GM06990 (cell line): ENCODE measurements at regions not wholly inside any gene's neighbourhood (a gene's known extent, or its start where the extent isn't known, plus 50 kb on each side); places are given as distances from the start of the nearest gene placed in this dataset.

Experiments
- DNase-seq: peaks from one replicate; pipeline ENCODE4 v3.0.0-alpha.2; 2011; ENCODE audit not compliant: insufficient read length; ENCODE audit errors: extremely low read depth
- H3K27me3 ChIP-seq: replicated peaks from 2 replicates; pipeline ENCODE4 v1.6.0; 2011; ENCODE audit warnings: low read length; ENCODE audit not compliant: control insufficient read depth, insufficient read depth
- H3K36me3 ChIP-seq: 2 replicates; pipeline ENCODE4 v1.5.1; 2011; ENCODE audit warnings: low read length; ENCODE audit not compliant: control insufficient read depth, insufficient read depth
- H3K4me3 ChIP-seq: replicated peaks from 2 replicates; pipeline ENCODE4 v1.5.1; 2011; ENCODE audit warnings: low read depth, mild to moderate bottlenecking, control low read depth, low read length
- TF ChIP-seq, protein P1 (sequence below): IDR thresholded peaks from 2 replicates; pipeline ENCODE4 v1.5.1; 2011; ENCODE audit warnings: low read length, control low read depth, mild to moderate bottlenecking, inconsistent platforms; ENCODE audit not compliant: insufficient read depth, poor library complexity, severe bottlenecking

DNA sequence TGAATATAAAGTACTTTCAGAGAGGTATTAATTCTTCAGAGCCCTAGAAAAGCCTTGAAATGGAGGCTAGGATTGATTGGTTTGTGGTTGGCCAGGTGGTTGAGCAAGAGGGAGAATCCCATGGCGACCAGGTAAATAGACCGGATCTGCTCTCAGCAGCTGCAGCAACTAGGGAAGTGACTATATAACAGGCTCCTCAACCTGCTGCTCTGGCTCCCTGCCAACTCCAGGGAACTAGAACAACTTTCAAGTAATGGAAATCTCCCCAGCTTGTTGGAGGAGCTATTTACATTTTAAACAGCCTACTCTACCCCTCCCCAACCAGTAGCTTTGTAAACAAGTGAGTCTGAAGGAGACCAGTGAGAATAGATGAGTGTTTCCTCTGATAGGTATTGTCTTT lies 121.8 kb upstream of the CADM2 start:
- no peaks in the 10 kb centered on the region for H3K36me3 ChIP-seq
- TF ChIP-seq, protein P1, sequence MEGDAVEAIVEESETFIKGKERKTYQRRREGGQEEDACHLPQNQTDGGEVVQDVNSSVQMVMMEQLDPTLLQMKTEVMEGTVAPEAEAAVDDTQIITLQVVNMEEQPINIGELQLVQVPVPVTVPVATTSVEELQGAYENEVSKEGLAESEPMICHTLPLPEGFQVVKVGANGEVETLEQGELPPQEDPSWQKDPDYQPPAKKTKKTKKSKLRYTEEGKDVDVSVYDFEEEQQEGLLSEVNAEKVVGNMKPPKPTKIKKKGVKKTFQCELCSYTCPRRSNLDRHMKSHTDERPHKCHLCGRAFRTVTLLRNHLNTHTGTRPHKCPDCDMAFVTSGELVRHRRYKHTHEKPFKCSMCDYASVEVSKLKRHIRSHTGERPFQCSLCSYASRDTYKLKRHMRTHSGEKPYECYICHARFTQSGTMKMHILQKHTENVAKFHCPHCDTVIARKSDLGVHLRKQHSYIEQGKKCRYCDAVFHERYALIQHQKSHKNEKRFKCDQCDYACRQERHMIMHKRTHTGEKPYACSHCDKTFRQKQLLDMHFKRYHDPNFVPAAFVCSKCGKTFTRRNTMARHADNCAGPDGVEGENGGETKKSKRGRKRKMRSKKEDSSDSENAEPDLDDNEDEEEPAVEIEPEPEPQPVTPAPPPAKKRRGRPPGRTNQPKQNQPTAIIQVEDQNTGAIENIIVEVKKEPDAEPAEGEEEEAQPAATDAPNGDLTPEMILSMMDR: no peak

DNA sequence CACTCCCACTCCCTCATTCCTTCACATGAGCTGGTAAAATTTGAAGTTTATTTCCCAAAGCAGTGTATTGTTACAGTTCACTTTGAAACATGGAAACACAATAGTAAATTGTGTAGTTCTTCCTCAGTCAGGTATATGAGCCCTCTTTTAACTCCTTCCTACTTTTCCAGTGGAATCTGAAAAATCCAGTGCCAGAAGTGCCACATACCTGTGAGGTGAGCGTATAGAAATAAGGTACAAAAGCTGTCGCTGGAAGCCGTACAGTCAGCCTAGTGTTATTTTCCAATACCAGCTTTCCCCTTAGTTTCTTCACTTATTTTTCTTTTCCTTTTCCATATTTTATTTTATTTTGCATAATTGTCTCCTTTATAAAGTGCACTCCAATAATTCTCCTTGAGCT lies 81.7 kb upstream of the CADM2 start:
- no peaks in the 10 kb centered on the region for H3K36me3 ChIP-seq
- DNase-seq: no peak
- TF ChIP-seq, protein P1: no peak
- no peak overlapping the region for H3K4me3 ChIP-seq
- H3K27me3 ChIP-seq: no peaks in the 10 kb centered on the region

More for the DNA sequence above, 121.8 kb upstream of the CADM2 start:
- DNase-seq: no peak
- no peak overlapping the region for H3K4me3 ChIP-seq
- H3K27me3 ChIP-seq: no peaks in the 10 kb centered on the region

DNA sequence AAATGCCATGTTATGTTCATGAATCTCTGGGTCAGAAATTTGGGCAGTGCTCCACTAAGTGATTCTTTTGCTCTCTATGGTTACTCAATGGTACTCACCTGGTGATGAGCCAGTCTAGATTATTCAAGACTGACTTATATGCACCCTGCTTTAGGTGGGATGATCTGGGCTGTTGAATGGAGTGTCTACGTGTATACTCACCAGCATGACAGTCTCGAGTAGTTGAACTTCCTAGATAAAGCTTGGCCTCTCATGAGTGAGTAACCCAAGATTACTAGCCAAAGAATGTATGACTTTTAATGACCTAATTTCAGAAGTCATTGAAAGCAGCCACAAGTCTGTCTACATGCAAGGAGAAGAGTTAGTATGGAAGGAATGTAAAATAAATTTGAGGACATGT lies 77.5 kb upstream of the CADM2 start:
- Histone ChIP-seq H3K36me3 (no peaks in the 10 kb centered on the region), H3K4me3 (no peak overlapping the region), H3K27me3 (no peaks in the 10 kb centered on the region)
- TF ChIP-seq, protein P1: no peak
- no peak for DNase-seq

DNA sequence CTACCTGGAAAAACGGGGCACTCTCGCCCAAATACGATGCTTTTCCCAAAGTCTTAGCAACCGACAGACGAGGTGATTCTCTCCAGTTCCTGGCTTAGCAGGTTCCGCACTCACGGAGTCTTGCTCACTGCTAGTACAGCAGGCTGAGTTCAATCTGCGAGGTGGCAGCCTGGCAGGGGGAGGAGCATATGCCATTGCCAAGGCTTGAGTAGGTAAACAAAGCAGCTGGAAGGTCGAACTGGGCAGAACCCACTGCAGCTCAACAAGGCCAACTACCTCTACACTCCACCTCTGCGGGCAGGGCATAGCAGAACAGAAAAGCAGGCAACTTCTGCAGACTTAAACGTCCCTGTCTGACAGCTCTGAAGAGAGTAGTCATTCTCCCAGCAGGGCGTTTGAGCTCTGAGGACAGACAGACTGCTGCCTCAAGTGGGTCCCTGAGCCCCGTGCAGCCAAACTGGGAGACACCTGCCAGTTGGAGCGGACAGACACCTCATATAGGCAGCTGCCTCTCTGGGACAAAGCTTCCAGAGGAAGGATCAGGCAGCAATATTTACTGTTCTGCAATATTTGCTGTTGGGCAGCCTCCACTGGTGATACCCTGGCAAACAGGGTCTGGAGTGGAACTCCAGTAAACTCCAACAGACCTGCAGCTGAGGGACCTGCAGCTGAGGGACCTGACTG lies 73.4 kb upstream of the CADM2 start:
- DNase-seq: no peak
- Histone ChIP-seq H3K36me3 (no peaks in the 10 kb centered on the region), H3K4me3 (no peak overlapping the region), H3K27me3 (no peaks in the 10 kb centered on the region)
- TF ChIP-seq, protein P1: no peak

DNA sequence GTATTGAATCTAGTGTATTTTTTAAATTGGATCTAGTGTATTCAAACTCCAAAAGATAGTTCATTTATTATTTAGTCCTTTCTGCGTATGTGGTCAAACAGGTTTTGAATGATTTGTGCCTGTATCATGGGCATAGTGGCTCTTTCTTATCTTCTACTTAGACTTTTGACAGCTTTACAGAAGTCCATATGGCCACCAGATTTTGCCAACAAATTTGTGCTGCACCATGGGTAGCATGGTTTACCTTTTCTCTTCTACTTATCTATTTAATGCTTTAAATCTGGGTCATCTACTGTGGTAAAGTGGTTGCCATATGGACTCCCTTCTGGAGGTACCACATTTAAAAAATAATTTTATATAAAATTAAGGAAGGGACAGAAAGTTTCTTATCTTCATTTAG lies 66.9 kb upstream of the CADM2 start:
- TF ChIP-seq, protein P1: no peak
- H3K4me3 ChIP-seq: no peak overlapping the region
- no peaks in the 10 kb centered on the region for H3K27me3 ChIP-seq
- DNase-seq: no peak
- no peaks in the 10 kb centered on the region for H3K36me3 ChIP-seq

DNA sequence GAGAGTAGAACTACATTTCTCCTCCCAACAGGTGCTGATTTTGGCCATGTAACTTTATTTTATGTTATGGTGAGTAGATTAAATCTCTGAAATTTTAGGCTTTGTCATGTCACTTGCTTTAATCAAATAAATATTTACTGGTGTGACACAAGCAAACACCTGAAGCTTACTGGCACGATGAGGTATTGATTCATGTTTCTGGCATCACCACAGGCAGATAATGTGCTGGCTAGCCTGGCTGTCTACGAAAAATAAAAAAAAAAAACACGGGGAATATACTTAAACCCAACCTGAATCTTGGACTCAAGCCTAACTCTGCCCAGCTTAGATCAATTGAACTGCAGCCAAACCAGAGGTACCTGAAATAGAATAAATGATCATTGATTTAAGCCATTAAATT lies 65.6 kb upstream of the CADM2 start:
- Histone ChIP-seq H3K27me3 (no peaks in the 10 kb centered on the region), H3K36me3 (no peaks in the 10 kb centered on the region), H3K4me3 (no peak overlapping the region)
- no peak for DNase-seq
- TF ChIP-seq, protein P1: no peak
